ENCODE measurements at regions not wholly inside any gene's neighbourhood (a gene's known extent, or its start where the extent isn't known, plus 50 kb on each side); places are given as distances from the start of the nearest gene placed in this dataset.
"Not testable (repeated sequence)": the region's sequence is repeated elsewhere in the genome, so short reads cannot be mapped to it uniquely, and the experiment has no call there.

DNA sequence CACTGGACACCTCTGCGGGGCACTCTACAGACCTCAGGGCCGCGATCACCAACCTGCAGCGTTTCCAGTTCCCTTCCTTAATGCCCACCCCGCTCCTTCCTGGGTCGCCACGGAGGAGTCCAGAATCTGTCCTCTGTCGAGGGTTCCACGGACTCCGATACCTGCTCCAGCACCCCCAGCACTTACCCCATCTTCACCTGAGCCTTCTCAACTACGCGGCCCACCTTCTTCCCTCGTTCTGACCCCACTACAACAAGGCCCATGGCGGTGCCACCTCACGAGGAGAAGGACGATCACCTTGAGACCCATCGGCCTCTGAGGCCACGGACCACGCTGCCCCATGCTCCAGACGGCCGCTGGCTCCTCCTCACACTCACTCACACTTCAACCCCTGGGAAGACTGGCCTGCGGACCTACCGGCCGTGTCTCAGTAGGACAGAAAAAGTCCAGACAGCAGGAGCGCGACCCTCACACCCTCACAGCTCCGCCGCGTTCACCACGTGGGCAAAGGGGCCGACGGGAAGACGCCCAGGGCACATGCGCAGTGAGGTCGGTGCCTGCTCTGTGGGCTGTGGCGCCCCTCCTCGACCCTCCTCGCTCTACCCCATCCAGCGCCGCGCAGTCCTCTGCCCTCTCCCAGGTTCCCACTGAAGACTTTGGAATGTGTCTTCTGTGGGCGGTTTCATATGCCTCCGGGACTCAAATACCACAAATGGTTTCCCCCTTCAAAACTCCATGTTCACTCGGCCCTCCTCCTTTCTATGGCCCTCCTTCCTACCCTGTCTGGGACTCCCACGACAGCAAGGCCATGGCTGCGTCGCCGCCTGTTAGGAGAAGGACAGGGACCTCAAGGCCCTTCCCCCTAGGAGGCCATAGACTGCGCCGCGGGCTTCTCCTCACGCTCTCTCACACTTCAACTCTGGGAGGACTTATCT lies 193.9 kb upstream of the PHF14 start:
- DNase-seq (ENCODE audit: low spot score) = no peak

DNA sequence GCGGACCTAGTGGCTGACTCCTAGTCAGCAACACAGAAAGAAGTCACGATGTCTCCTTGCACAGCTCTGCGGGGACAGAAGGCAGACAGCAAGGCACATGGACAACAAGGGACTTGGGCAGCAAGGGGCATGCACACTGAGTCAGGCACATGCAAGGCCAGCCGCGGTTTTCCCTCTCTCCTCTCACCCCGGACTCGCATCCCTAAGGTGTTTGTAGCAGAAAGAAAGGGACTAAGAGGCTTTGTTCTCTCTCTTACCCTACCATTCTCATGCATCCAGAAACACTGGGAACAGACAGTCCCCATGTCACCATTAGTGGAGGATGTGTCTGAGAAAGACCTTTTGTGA lies 193.3 kb upstream of the PHF14 start:
- no peak for DNase-seq (ENCODE audit: low spot score)

DNA sequence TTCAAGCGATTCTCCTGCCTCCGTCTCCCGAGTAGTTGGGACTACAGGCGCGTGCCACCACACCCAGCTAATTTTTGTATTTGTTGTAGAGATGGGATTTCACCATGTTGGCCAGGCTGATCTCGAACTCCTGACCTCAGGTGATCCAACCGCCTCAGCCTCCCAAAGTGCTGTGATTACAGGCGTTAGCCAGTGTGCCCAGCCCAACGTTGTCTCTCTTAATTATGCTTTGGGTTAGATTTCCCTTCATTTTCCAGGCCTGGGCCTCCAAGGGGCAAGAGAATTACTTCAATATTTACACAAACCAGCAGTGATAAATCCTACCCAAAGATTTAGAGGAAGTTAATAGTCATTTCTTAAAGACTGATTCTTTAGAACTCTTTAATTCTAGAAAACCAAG lies 186.7 kb upstream of the PHF14 start:
- not testable (repeated sequence) for DNase-seq (ENCODE audit: low spot score)

DNA sequence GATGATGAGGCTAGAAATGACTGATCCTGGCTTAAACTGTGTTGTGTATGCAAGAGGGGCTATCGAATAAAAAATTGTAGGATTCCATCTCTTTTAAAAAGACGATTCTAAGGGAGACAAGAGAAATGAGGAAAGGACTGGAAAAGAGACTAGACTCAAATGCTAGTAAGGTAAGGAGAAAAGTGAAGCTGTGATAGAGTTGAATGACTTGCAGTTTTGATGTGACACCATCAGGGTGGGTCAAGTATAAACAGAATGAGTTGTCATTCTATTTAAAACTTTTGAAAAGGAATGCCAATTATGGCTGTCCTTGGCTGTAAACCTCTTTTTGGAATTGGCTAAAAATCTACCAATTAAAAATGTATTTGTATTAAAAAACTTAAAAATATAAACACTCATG lies 184.5 kb upstream of the PHF14 start:
- no peak for DNase-seq (ENCODE audit: low spot score)

DNA sequence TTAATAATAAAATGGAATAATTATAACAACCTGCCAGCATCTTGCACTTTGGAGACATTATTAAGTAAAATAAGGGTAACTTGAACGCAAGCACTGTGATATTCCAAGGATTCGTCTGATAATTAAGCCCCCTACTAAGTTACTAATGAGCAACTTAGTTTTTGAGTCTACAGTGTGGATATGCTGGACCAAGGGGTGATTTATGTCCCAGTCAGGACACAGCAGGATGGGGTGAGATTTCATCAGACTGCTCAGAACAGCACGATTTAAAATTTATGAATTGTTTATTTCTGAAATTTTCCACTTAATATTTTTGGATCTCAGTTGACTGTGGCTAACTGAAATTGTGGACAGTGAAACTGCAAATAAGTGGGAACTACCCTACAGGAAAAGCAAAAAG lies 182.8 kb upstream of the PHF14 start:
- no peak for DNase-seq (ENCODE audit: low spot score)

DNA sequence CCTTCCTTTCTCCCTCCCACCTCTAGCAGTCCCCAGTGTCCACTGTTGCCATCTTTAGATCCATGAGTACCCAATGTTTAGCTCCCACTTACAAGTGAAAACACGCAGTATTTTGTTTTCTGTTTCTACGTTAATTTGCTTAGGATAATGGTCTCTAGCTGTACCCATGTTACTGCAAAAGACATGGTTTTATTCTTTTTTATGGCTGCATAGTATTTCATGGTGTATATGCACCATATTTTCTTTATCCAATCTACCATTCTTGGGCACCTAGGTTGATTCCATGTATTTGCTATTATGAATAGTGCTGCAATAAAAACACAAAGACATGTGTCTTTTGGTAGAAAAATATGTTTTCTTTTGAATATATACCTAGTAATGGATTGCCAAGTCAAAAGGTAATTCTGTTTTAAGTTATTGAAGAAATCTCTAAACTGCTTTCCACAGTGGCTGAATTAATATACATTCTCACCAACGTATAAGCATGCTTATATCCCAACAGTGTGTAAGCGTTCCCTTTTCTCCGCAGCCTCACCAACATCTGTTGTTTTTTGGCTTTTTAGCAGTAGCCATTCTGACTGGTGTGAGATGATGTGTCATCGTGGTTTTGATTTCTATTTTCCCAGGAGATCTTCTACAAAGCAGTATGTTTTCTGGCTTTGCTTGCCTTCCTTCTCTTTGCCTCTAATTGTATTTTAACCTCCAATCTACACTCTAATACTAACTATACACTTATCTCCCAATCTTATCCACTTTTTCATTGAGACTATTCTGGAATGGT lies 179.5 kb upstream of the PHF14 start:
- DNase-seq (ENCODE audit: low spot score) = no peak

DNA sequence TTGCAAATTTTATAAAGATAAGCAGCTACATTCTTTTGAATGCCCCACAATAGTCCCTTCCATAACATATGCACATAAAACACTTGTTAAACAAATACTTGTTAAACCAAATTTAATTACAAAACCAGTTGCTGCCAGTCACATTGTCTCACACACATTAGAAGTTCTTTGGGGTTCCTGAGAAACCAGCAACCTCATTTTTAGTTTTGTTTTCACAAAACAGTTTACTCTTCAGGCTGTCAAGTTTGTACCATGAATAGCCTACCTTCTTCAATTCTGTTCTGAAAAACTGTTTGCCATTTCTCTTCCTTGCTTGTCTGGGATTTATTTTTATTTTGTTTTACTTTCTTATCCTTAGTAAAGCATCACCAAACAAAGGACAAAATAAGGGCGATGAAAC lies 176.5 kb upstream of the PHF14 start:
- DNase-seq (ENCODE audit: low spot score) = no peak

DNA sequence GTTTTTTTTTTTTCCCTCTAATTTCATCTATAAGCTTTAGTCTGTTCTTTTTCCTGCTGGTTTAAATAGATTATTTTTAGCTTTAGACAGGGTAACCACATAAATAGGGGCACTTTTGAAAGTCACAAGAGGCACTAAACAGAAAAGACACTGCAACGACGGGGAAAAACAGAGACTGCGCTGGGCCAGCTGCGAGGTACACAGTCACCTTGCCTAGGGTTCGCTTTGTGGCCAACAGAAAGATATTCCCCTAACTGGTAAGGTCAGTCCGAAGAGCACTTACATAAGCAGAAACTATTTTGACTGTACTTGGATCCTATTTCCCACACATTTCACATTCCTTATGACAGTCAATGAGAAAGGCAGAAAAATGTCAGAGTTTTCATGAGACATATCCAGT lies 175.6 kb upstream of the PHF14 start:
- no peak for DNase-seq (ENCODE audit: low spot score)

DNA sequence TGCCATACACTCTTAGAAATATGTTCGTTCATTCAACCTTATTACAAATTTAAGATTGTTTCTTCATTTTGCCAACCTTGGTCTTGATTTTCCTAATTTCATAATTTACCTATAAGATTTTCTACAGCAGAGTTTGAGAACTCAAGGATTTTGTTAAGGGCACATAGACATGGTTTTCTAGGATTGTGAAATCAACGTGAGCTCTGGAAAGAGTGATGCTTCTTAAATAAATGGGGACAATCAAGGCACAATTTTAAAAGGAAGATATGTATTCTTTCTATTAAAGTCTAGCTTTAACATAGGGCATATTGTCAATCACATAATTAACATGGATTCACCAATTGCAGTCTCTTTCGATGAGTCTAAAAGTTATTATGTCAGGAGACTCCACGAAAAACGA lies 174.2 kb upstream of the PHF14 start:
- no peak for DNase-seq (ENCODE audit: low spot score)

DNA sequence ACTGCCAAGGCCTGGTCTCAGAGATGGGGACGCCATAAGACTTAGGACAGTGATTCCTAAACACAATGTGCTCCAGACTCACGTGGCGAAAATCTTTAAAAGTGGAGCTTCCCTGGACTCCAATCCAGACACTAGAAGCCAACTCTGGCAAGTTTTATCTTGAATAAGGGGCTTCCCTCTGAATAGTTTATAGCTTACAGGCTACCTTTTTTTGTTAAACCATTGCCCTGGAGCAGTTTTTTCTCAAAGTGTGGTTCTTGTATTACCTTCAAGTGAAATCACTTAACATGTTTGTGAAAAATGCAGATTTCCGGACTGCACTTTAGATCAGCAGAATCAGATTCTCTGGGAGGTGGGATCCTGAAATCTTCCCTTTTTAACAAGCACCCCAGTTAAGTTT lies 171.7 kb upstream of the PHF14 start:
- DNase-seq (ENCODE audit: low spot score) = no peak

DNA sequence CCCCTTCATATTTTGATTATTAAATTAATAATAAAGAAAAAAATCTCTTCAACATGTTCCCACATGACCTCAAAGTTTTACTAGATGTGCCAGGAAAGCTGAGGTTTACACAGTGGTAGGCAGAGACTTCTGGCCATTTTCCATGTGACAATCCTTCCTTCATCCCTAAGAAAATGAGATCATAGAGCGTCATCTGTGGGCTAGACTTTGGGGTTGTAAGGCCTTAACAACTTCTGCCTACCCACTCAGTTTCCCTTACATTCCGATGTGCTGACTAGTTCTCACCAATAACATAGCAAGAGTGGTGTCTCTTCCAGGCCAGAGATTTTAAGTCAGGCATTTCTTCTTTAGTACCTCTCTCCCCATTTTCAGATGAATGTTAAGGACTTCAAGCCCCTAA lies 171.1 kb upstream of the PHF14 start:
- DNase-seq (ENCODE audit: low spot score) = no peak

DNA sequence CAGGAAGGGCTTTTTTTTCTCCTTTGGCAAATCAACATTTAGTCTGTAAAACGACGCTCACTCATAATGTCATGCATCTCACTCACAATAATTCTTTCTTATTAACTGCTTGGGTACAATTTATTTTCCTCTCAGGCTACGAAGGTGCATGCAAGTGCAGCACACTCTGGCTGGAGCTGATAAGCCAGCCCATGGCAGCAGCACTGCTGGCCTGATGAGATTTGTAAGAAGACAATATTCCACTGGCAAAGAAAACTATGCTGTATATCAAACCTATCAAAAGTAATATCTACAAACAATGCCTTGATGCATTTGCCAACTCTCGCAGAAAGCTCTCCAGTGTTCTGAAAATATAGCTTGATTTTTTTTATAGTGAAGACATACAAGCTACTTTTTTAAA lies 170.0 kb upstream of the PHF14 start:
- no peak for DNase-seq (ENCODE audit: low spot score)

DNA sequence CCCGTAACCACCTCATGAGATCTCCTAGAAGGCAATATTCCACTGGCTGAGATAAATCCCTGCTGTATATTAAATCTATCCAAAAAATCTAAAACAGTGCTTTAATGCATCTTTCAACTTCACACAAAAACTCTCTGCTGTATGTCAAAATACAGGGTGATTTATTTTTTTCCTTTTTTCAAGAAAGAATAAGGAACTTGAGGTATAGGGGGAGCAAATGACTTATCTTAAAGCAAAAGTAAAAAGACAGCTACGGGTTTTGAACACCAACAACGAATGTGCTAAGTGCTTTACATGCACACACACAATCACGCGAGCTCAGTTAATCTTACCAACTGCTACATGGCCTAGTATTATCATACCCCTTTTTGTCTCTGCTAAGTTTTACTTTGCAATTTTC lies 168.9 kb upstream of the PHF14 start:
- DNase-seq (ENCODE audit: low spot score) = no peak

DNA sequence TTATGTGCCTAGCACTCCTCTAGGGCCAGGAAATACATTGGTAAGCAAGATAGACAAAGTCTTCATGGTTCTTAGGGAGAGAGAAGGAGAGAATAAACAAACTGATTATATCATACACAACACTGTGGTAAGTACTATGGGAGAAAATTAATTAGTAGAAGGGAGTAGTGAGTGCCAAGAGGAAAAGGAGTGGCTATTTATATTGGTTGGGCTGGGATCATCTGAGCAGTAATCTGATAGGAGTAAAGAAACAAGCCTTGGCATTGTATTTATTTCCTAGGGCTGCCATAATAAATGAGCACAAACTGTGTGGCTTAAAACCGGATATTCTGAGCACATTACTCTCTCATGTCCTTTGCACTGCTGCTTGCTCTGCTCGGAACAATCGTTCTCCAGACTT lies 158.1 kb upstream of the PHF14 start:
- no peak for DNase-seq (ENCODE audit: low spot score)

DNA sequence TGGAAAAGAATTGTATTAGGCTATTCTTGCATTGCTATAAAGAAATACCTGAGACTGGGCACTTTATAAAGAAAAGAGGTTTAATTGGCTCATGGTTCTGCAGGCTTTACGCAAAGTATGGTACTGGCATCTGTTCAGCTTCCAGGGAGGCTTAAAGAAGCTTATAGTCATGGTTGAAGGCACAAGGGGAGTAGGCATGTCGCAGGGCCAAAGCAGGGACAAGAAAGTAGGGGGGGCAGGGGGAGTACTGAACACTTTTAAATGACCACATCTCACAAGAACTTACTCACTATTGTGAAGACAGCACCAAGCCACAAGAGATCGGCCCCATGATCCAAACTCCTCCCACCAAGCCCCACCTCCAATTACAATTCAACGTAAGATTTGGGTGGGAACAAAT lies 152.5 kb upstream of the PHF14 start:
- no peak for DNase-seq (ENCODE audit: low spot score)

DNA sequence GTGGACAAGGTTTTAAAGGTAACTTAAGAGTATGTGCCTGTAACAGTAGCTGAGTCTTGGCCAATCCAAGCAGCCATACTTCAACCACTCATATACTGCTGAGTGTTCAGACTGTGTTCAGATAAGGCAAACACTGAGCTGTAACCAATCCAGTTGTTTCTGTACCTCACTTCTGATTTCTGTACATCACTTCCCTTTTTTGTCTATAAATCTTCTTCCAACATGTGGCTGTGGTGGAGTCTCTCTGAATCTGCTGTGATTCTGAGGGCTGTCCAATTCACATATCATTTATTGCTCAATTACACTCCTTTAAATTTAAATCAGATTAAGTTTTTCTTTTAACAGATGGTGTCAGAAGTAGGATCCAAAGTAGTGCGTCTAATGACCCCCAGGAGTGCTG lies 149.5 kb upstream of the PHF14 start:
- DNase-seq (ENCODE audit: low spot score) = no peak

DNA sequence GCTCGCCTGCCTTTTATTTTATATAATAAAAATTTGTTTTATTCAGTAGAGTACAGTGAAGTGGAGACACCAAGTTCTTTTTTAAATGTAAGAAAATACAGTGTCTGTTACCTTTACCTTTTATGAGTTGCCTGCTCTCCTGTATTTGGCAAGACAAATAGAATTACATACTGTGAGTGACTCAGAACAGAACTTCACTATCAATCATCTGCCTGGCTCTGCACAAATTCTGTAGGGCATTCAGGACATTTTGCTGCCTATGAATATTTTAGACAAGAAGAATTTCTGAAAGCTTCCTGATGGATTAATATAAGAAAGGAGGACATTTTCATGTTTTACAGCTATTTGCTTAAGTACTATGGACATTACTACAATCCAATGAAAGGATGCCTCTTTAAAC lies 135.4 kb upstream of the PHF14 start:
- DNase-seq (ENCODE audit: low spot score) = no peak

DNA sequence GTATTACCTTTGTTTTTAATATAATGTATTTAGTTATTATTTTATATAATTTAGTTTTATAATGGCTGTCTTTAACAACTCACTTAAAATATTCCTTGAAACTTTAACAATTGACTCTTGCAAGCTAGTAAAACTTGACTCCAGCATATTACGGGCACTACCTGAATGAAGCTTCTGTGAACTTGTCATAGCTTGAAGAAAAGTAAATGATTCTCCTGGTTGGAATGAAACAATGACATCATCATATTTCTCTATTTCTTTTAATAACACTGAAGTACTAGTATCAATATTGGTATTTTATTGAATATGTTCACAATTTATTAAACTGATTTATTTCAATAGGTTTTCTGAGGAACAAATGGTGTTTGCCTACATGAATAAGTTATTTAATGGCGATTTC lies 128.4 kb upstream of the PHF14 start:
- DNase-seq (ENCODE audit: low spot score) = no peak

DNA sequence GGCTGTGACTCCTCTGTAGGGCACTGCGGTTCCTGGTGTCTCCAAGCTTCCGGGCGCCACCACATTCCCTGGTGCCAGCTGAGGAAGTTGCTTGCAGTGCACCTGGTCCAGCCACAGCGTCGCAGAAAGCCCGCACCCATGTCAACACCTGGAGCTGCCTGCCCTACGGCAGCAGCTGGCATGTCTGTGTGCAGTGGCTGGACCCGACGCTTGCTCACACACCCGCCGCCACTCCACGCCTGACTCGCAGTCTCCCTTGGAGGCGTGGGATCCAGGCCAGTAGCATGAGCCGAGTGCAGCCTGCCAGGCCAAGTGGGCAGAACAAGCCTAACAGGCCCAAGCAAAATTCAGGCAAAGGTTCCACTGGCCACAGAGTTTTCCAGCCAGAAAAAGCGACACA lies 118.1 kb upstream of the PHF14 start:
- DNase-seq (ENCODE audit: low spot score) = no peak

DNA sequence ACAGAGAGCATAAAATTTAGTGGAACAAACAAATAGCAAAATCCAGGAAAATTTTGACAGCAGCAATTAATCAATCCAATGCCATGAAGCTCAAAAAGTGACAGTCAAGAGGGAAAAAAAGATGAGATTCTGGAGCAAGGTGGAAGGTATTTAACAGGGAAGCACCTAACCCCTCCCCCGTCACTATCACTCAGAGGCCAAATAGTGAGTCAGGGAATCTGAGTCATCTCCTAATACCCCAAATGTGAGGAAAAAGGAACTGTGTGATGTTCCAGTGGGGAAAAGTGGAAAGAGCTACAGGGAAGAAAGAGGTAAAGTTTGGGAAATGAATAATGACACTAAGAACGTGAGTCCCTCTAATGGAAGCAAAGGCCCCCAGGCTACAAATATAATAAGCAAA lies 113.2 kb upstream of the PHF14 start:
- no peak for DNase-seq (ENCODE audit: low spot score)

DNA sequence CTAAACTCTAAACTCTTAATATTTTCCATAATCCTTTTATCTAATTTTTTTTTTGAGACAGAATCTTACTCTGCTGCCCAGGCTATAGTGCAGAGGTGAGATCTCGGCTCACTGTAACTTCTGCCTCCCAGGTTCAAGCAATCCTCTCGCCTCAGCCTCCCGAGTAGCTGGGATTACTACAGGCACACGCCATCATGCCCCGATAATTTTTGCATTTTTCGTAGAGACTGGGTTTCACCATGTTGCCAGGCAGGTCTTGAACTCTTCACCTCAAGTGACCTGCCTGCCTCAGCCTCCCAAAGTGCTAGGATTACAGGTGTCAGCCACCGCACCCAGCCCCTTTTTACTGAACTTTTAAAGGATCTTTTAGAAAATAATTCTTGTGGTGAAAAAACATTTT lies 110.2 kb upstream of the PHF14 start:
- DNase-seq (ENCODE audit: low spot score) = no peak

DNA sequence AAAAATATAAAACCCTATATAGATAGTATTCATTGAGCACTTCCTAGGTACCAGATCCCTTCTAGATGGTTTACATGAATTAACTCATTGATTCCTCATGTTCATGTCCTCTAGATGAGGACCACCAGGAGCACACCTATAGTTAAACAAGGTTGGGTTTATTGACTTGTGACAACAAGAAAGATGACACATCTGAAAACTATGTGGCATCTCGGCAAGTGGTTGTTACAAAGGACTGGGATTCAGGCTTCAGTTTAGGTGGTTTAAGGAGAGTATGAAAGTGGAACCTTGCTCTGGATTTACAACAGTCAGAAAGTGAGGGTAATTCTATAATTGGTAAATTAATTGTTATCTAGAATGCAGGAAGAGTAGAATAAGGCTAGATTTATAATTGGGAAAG lies 99.0 kb upstream of the PHF14 start:
- DNase-seq (ENCODE audit: low spot score) = no peak

DNA sequence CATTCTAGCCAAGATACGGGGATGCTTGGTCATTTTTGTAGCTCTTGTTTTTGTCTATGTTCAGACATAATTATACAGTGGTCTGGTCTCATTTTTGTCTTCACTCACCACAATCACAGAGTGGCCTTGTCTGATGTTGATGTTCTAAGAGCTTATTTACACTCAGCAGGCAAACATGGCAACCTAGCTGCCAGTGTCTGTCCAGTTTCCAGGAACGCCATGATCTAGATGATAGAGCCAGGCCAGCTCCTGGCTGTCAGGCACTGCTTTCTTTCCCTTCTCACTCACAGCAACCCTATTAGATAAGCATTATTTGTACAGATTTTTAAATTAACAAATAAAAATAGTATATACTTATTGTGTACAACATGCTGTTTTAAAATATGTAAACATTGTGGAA lies 98.6 kb upstream of the PHF14 start:
- DNase-seq (ENCODE audit: low spot score) = no peak

DNA sequence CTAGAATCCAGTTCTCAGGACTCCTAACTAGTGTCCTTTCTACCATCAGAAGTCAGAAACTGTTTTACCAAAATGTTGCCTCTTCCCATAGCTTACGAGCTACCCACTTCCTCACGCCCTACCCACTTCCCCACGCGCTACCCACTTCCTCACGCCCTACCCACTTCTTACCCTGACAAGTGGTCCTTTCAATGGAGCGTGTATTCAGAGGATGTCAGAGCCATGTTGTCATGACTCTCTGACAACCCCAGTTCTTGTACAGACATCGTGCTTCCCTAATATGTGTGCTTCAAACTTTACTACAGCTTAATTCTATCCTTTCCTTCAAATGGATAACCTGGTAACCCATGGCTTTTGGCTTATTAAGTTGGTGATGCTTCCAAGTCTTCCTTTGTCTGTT lies 84.8 kb upstream of the PHF14 start:
- DNase-seq (ENCODE audit: low spot score) = peak; percentile 3

All from CD4-positive, alpha-beta T cell treated with Interleukin-2 at 100 ng/mL for 4 hours (primary cell).